Gastroesophageal sphincter (tissue), 4 donors: ENCODE measurements at regions not wholly inside any gene's neighbourhood (a gene's known extent, or its start where the extent isn't known, plus 50 kb on each side); places are given as distances from the start of the nearest gene placed in this dataset.

ENCODE experiments used
- ATAC-seq: fragments of 150-250 bp; one replicate; pipeline ENCODE4 v1.9.1; 2016; ENCODE audit warnings: mild to moderate bottlenecking, moderate library complexity
- H3K27ac ChIP-seq, 4 donors: fragments of 200-600 bp; sonication (generic) in 3 of 4; 1 replicate in 3 of 4; 2 replicates in 1 of 4; pipeline ENCODE4 v1.5.1; 2016 to 2019
- H3K27me3 ChIP-seq: fragments of 200-600 bp; sonication (generic); one replicate; pipeline ENCODE4 v1.5.1; 2019
- H3K36me3 ChIP-seq, 2 donors: fragments of 200-600 bp; sonication (generic); one replicate each; pipeline ENCODE4 v1.5.1; 2019; ENCODE audit warnings: control low read depth in 1 of 2
- H3K4me1 ChIP-seq, 3 donors: fragments of 200-600 bp; sonication (generic); 1 replicate in 2 of 3; 2 replicates in 1 of 3; pipeline ENCODE4 v1.5.1; 2016 to 2019; ENCODE audit warnings: control low read depth in 2 of 3
- H3K4me3 ChIP-seq, 2 donors: fragments of 200-600 bp; sonication (generic); one replicate each; pipeline ENCODE4 v1.5.1; 2019; ENCODE audit warnings: mild to moderate bottlenecking in 1 of 2, moderate library complexity in 1 of 2
- H3K9me3 ChIP-seq, 3 donors: fragments of 200-600 bp; sonication (generic); one replicate each; pipeline ENCODE4 v1.5.1; 2017 to 2019; ENCODE audit warnings: control low read depth in 2 of 3
- EP300 ChIP-seq: sonication (generic); formaldehyde crosslinking; IDR thresholded peaks from one replicate; pipeline ENCODE4 v1.6.1; 2017; ENCODE audit warnings: antibody characterized with exemption, mild to moderate bottlenecking
- POLR2A ChIP-seq, 2 donors: fragments of 450-650 bp; IDR thresholded peaks; one replicate each; pipeline ENCODE4 v1.6.1; 2017; ENCODE audit warnings: antibody characterized with exemption in 2 of 2, mild to moderate bottlenecking in 2 of 2, moderate library complexity in 1 of 2
- POLR2AphosphoS5 ChIP-seq: sonication (generic); formaldehyde crosslinking; IDR thresholded peaks from one replicate; pipeline ENCODE4 v1.6.1; 2017; ENCODE audit warnings: antibody characterized with exemption
- WGBS, 2 donors: methylation state at CpG; one replicate each; pipeline ENCODE4 v1.1.5; 2018; ENCODE audit warnings: low coverage in 1 of 2; 5-methylcytosine and 5-hydroxymethylcytosine counted together
- TF ChIP-seq, protein P1 (sequence below), 4 experiments: fragments of 200-600 bp in 2 of 4; fragments of 450-650 bp in 2 of 4; sonication (generic) in 1 of 4; IDR thresholded peaks; one replicate each; pipeline ENCODE4 v1.5.1; 2017 to 2019; ENCODE audit warnings: antibody characterized with exemption in 4 of 4, mild to moderate bottlenecking in 2 of 4, moderate library complexity in 2 of 4

DNA sequence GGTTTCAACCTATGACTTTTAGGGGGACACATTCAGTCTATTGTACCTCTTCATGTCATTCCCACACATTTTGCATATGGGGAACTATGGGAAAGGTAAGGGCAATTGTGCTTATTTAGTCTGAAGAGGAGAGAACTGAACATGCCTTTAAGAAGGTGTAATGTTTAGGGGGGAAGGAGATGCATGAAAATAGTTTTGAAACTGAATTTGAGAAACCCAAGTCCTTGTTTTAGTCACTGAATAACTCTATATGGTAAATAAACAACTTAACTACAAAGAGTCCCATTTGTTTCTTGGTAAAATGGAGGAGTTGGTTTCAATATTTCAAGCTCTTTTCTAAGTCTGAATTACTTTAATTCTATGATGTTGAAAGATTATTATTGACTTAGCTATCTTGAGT, 166.1 kb downstream of the DNAJB9 start:
- no peaks in the 10 kb centered on the region for H3K9me3 ChIP-seq
- ATAC-seq: no peak
- TF ChIP-seq, protein P1, sequence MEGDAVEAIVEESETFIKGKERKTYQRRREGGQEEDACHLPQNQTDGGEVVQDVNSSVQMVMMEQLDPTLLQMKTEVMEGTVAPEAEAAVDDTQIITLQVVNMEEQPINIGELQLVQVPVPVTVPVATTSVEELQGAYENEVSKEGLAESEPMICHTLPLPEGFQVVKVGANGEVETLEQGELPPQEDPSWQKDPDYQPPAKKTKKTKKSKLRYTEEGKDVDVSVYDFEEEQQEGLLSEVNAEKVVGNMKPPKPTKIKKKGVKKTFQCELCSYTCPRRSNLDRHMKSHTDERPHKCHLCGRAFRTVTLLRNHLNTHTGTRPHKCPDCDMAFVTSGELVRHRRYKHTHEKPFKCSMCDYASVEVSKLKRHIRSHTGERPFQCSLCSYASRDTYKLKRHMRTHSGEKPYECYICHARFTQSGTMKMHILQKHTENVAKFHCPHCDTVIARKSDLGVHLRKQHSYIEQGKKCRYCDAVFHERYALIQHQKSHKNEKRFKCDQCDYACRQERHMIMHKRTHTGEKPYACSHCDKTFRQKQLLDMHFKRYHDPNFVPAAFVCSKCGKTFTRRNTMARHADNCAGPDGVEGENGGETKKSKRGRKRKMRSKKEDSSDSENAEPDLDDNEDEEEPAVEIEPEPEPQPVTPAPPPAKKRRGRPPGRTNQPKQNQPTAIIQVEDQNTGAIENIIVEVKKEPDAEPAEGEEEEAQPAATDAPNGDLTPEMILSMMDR (IDR thresholded peaks at IDR 0.05): no peak
- no peak for TF ChIP-seq EP300
- TF ChIP-seq POLR2AphosphoS5: no peak
- TF ChIP-seq POLR2A (IDR thresholded peaks at IDR 0.05): no peak
- no peak overlapping the region for H3K27ac ChIP-seq
- H3K27me3 ChIP-seq: no peaks in the 10 kb centered on the region
- H3K36me3 ChIP-seq: no peaks in the 10 kb centered on the region
- H3K4me3 ChIP-seq: no peak overlapping the region
- no peaks in the 10 kb centered on the region for H3K4me1 ChIP-seq

DNA sequence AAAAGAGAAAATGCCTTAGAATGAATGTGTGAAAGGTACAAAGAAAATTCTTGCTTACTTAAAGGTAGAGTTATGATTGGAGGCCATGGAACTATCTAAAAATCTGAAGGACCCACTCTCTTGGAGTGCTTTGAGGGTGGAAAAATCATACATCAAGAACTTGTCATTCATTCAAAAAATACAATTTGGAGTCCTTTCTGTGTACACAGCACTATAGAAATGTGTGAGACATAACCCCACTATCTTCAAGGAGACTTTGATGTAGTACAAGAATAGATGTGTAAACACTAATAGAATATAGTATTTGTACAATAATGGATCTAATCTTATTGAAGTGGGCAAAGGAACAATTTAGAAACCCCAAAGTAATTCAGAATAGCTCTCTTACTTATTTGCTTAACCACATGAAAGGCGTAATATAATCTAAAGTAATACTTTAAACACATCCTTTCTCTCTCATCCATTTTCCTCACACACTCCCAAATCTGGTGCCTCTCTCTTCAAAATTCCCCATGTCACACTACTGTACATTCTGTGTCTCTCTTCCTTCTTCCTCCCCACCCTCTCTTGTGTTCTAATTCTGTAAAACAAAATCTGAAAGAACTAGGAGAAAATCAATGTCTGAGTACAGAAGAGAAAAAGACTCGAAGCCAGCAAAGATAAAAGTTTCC, 166.7 kb downstream of the DNAJB9 start:
- no peaks in the 10 kb centered on the region for H3K9me3 ChIP-seq
- no peaks in the 10 kb centered on the region for H3K27me3 ChIP-seq
- ATAC-seq: no peak
- H3K27ac ChIP-seq: no peak overlapping the region
- H3K4me1 ChIP-seq: no peaks in the 10 kb centered on the region
- TF ChIP-seq, protein P1 (IDR thresholded peaks at IDR 0.05): no peak
- TF ChIP-seq POLR2A (IDR thresholded peaks at IDR 0.05) (no peak), POLR2AphosphoS5 (no peak), EP300 (no peak)
- WGBS, 2 donors: 40 to 87% methylated on average over 2 of the region's 2 CpGs
- H3K36me3 ChIP-seq: no peaks in the 10 kb centered on the region
- no peak overlapping the region for H3K4me3 ChIP-seq

DNA sequence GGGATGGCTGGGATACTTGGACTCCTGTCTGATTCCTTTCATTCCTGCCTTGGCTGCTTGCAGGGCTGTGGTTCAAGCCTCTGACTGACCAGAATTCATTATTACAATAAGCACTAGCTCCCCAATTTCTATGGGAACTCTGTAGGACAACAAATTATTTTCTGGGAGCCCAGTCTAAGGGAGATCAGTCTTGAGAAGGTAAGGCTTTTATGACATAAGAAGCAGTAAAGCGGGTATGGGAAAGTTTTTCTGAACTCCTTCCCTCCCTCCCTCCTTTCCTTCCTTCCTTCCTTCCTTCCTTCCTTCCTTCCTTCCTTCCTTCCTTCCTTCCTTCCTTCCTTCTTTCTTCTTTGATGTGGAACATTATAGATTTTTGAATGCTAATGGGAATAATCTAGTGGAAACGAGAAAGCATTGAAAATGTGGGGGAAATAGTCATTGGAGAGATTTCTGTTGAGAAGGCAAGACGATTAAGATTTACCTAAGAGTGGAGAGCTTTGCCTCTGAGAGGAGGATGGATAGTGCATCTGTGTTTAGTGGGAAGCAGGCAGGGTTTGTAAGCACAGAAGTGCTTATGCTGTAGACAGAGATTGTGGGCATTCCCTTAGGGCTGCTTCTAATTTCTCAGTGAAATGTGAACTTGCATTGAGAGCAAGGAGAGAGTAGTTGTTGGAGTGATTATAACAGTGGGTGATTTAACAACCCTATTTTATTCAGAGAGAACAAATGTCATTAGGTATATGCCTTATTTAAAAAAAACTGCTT, 201.5 kb downstream of the DNAJB9 start:
- H3K27me3 ChIP-seq: no peaks in the 10 kb centered on the region
- TF ChIP-seq POLR2AphosphoS5: no peak
- TF ChIP-seq POLR2A (IDR thresholded peaks at IDR 0.05): no peak
- TF ChIP-seq EP300: no peak
- TF ChIP-seq, protein P1 (IDR thresholded peaks at IDR 0.05): no peak
- H3K9me3 ChIP-seq: no peaks in the 10 kb centered on the region
- WGBS, 2 donors: 62 to 90% methylated on average over 2 to 3 of the region's 3 CpGs
- no peak for ATAC-seq
- no peak overlapping the region for H3K4me3 ChIP-seq
- no peaks in the 10 kb centered on the region for H3K4me1 ChIP-seq
- H3K36me3 ChIP-seq: no peaks in the 10 kb centered on the region
- H3K27ac ChIP-seq: no peak overlapping the region

DNA sequence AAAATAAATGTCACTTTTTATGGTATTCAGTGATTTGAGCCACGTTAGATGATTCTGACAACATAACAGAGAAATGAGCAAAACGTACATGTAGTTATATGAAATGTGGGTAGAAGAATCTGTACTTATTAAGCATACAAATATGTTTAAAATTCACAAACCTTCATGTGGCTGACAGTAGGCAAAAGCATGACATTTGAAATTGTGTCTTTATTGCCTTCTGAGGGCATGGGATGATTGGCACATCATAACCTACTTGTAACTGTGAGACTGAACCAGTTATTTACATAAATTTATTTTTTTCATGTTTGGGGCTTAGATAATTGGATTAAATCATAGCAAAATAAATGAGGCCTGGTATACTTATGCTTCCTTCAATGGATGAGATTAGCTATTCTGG, 202.2 kb downstream of the DNAJB9 start:
- no peaks in the 10 kb centered on the region for H3K4me1 ChIP-seq
- no peak for TF ChIP-seq POLR2AphosphoS5
- no peak for TF ChIP-seq EP300
- TF ChIP-seq, protein P1 (IDR thresholded peaks at IDR 0.05): no peak
- TF ChIP-seq POLR2A (IDR thresholded peaks at IDR 0.05): no peak
- no peaks in the 10 kb centered on the region for H3K27me3 ChIP-seq
- no peak overlapping the region for H3K27ac ChIP-seq
- no peak for ATAC-seq
- H3K4me3 ChIP-seq: no peak overlapping the region
- H3K36me3 ChIP-seq: no peaks in the 10 kb centered on the region
- no peaks in the 10 kb centered on the region for H3K9me3 ChIP-seq
- WGBS, 2 donors: 76 to 81% methylated on average over 2 of the region's 2 CpGs

DNA sequence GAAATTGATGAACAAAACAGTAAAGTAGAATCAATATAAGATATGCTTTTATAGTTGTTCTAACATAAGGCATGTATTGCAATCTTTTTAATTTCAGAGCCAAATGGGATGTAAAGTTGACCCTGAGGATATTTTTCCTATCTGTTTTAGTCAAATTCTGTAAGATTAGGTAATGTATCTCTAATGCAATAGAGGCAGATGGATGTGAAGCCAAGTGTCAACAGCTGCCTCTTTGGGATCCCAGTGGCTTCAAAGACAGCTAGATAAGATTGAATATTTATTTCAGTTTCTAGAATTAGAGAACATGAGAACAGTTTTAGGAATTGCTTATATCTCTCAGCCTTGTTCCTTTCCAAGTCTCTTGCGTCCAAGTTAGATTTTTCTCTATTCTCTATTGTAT, 208.3 kb downstream of the DNAJB9 start:
- TF ChIP-seq POLR2A (IDR thresholded peaks at IDR 0.05) (no peak), POLR2AphosphoS5 (no peak), EP300 (no peak)
- TF ChIP-seq, protein P1 (IDR thresholded peaks at IDR 0.05): no peak
- H3K4me3 ChIP-seq: no peak overlapping the region
- no peaks in the 10 kb centered on the region for H3K4me1 ChIP-seq
- ATAC-seq: no peak
- H3K27ac ChIP-seq: no peak overlapping the region
- H3K36me3 ChIP-seq: no peaks in the 10 kb centered on the region
- H3K27me3 ChIP-seq: no peaks in the 10 kb centered on the region
- WGBS, 2 donors: 47% methylated on average over 1 of the region's 1 CpG; no CpG with 5 or more reads in 1 of the 2 donors
- H3K9me3 ChIP-seq: no peaks in the 10 kb centered on the region
